ENCODE measurements at regions not wholly inside any gene's neighbourhood (a gene's known extent, or its start where the extent isn't known, plus 50 kb on each side); places are given as distances from the start of the nearest gene placed in this dataset.

DNA sequence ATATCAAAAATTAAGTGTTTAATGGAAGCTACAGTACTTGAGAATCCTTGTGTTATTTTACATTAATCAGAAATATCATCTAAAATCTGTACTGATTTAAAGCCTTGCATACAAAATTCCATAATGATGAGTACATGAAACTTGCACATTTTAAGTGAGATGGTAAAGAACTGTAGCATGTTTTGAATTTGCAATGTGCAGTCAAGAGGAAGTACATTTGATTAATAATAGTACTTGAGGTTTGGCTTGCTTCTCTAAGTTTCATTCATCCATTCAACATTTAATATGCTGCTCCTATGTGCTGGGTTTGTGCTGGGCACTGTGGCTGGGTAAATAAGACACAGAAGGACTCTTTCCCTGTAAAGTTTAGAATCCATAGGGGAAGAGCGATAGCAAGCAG is 332.3 kb downstream of the CNTN3 start:
- Mint-ChIP-seq H3K27ac (ENCODE audit: unreplicated experiment) (no peak overlapping the region), H3K4me3 (no peak overlapping the region), H3K27me3 (ENCODE audit: low read depth) (no peaks in the 10 kb centered on the region), H3K36me3 (ENCODE audit: low read depth) (peaks cover 8% of the 10 kb centered on the region), H3K9me3 (peaks cover 6% of the 10 kb centered on the region), H3K4me1 (no peaks in the 10 kb centered on the region)
- TF ChIP-seq, protein P1, sequence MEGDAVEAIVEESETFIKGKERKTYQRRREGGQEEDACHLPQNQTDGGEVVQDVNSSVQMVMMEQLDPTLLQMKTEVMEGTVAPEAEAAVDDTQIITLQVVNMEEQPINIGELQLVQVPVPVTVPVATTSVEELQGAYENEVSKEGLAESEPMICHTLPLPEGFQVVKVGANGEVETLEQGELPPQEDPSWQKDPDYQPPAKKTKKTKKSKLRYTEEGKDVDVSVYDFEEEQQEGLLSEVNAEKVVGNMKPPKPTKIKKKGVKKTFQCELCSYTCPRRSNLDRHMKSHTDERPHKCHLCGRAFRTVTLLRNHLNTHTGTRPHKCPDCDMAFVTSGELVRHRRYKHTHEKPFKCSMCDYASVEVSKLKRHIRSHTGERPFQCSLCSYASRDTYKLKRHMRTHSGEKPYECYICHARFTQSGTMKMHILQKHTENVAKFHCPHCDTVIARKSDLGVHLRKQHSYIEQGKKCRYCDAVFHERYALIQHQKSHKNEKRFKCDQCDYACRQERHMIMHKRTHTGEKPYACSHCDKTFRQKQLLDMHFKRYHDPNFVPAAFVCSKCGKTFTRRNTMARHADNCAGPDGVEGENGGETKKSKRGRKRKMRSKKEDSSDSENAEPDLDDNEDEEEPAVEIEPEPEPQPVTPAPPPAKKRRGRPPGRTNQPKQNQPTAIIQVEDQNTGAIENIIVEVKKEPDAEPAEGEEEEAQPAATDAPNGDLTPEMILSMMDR (conservative IDR thresholded peaks at IDR 0.05): no peak
- no peak for DNase-seq (ENCODE audit: low read depth, low spot score)

DNA sequence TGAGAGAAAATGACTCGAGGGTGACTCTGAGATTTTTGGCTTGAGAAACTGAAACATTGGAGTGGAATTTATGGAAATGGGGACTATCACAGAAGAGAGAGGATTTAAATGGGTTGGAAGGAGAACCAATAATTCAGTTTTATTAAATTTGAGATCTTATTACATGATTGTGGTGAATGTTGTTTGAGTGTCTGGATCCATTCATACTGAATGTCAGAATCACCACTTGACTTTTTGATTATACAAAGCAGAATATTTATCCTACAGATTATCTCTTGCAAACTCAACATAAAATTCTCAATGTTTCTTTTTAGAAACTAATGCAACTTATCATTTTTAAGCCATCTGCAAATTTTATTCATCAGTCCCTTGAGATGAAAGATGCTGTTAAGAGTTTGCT is 332.8 kb downstream of the CNTN3 start:
- no peak overlapping the region for H3K4me3 Mint-ChIP-seq
- TF ChIP-seq, protein P1 (conservative IDR thresholded peaks at IDR 0.05): no peak

DNA sequence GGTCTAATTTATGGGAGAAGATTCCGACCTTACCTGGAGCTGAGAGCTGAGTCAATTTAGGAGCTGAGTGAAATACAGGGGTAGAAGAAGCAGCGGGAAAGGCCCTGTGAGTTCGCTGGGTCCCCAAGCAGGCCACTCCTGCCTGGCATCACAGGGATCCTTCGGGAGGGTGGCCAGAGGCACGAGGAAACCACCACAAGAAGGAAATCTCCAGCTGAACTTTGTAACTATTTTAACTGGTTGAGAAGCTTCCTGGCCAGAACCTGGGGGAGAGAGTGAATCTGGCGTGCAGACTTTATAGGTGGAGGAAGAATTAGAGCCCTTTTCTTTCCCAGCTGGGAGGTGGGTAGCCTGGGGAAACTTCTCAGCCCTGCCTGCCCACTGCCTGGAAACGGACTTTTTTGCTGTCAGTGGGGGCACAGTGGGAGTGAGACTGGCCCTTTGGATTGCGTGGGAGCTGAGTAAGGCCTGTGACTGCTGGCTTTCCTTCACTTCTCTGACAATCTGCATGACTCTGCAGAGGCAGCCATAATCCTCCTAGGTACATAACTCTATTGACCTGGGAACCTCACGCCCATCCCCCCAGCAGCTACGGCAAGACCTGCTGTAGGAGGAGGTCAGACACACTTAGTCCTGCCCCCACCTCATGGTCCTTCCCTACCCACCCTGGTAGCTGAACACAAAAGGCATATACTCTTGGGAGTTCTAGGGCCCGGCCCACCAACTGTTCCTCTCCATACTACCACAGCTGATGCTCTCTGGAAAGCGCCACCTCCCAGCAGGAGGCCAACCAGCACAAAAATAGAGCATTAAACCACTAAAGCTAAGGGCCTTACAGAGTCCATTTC is 340.7 kb downstream of the CNTN3 start:
- no peak overlapping the region for H3K27ac Mint-ChIP-seq (ENCODE audit: unreplicated experiment)
- no peak for DNase-seq (ENCODE audit: low read depth, low spot score)
- H3K9me3 Mint-ChIP-seq: peaks cover 14% of the 10 kb centered on the region
- peaks cover 8% of the 10 kb centered on the region for H3K36me3 Mint-ChIP-seq (ENCODE audit: low read depth)
- H3K27me3 Mint-ChIP-seq (ENCODE audit: low read depth): no peaks in the 10 kb centered on the region
- H3K4me1 Mint-ChIP-seq: no peaks in the 10 kb centered on the region
- TF ChIP-seq, protein P1 (conservative IDR thresholded peaks at IDR 0.05): no peak
- H3K4me3 Mint-ChIP-seq: no peak overlapping the region

More for the DNA sequence above, 332.8 kb downstream of the CNTN3 start:
- Mint-ChIP-seq H3K27ac (ENCODE audit: unreplicated experiment) (no peak overlapping the region), H3K27me3 (ENCODE audit: low read depth) (no peaks in the 10 kb centered on the region), H3K4me1 (no peaks in the 10 kb centered on the region), H3K36me3 (ENCODE audit: low read depth) (peaks cover 8% of the 10 kb centered on the region), H3K9me3 (peaks cover 11% of the 10 kb centered on the region)
- DNase-seq (ENCODE audit: low read depth, low spot score): no peak

DNA sequence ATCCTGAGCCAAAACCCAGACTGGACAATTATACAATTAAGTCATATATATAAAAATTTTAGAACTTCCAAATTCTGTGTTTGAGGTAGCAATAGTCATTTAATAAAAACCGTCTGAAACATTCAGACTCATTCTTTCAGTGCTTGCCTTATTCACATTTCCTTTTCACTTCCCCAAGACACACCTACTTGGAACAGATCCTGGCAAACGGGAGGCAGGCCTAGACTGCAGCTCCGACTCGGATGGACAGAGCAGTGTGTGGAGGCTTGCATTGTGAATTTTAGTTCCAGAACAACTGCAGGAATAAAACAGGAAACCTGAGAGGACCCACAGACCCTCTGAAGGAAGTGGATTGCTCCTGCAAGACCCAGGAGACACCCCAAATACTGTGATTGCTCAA is 341.4 kb downstream of the CNTN3 start:
- Mint-ChIP-seq H3K36me3 (ENCODE audit: low read depth) (peaks cover 4% of the 10 kb centered on the region), H3K4me1 (no peaks in the 10 kb centered on the region), H3K4me3 (no peak overlapping the region), H3K27me3 (ENCODE audit: low read depth) (no peaks in the 10 kb centered on the region), H3K27ac (ENCODE audit: unreplicated experiment) (no peak overlapping the region), H3K9me3 (peaks cover 14% of the 10 kb centered on the region)
- TF ChIP-seq, protein P1 (conservative IDR thresholded peaks at IDR 0.05): no peak
- no peak for DNase-seq (ENCODE audit: low read depth, low spot score)

DNA sequence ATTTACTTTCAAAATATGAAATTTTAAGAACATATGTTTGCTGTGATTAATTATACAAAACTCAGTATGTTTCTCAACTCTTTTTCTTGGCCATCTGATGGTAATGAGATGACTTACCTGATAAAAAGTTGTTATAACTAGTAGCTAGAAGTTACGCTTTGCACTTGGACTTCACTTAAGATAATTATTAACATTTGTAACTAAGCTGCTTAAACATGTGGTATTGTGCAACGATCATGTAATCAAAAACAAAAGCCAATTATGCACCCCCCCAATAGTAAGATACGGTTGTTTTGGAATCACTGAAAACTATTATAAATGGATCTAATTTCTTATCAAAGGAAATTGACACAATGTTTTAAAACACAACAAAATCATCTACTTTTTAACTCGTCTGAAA is 342.9 kb downstream of the CNTN3 start:
- Mint-ChIP-seq H3K36me3 (ENCODE audit: low read depth) (no peaks in the 10 kb centered on the region), H3K4me3 (no peak overlapping the region), H3K27ac (ENCODE audit: unreplicated experiment) (no peak overlapping the region), H3K4me1 (peaks cover 5% of the 10 kb centered on the region), H3K9me3 (peaks cover 1% of the 10 kb centered on the region), H3K27me3 (ENCODE audit: low read depth) (no peaks in the 10 kb centered on the region)
- TF ChIP-seq, protein P1 (conservative IDR thresholded peaks at IDR 0.05): no peak
- DNase-seq (ENCODE audit: low read depth, low spot score): no peak
